Sigmoid colon (tissue), 4 donors: ENCODE measurements at regions not wholly inside any gene's neighbourhood (a gene's known extent, or its start where the extent isn't known, plus 50 kb on each side); places are given as distances from the start of the nearest gene placed in this dataset.

ENCODE experiments used
- CTCF ChIP-seq, 4 experiments: fragments of 450-650 bp in 3 of 4; fragments of 200-600 bp in 1 of 4; IDR thresholded peaks; one replicate each; pipeline ENCODE4 v1.5.1; 2016 to 2019; ENCODE audit warnings: antibody characterized with exemption in 4 of 4, mild to moderate bottlenecking in 3 of 4, moderate library complexity in 2 of 4
- EP300 ChIP-seq, 4 donors: sonication (generic); formaldehyde crosslinking; IDR thresholded peaks; one replicate each; pipeline ENCODE4 v1.6.1; 2017; ENCODE audit warnings: antibody characterized with exemption in 4 of 4
- POLR2A ChIP-seq, 2 donors: fragments of 450-650 bp; IDR thresholded peaks; one replicate each; pipeline ENCODE4 v1.6.1; 2016; ENCODE audit warnings: antibody characterized with exemption in 2 of 2, mild to moderate bottlenecking in 2 of 2, moderate library complexity in 2 of 2
- POLR2AphosphoS5 ChIP-seq, 4 donors: sonication (generic); formaldehyde crosslinking; IDR thresholded peaks; one replicate each; pipeline ENCODE4 v1.6.1; 2017; ENCODE audit warnings: antibody characterized with exemption in 4 of 4

- TF ChIP-seq CTCF (IDR thresholded peaks at IDR 0.05) = no peak
- TF ChIP-seq POLR2A (IDR thresholded peaks at IDR 0.05) = no peak
- no peak for TF ChIP-seq EP300 (IDR thresholded peaks at IDR 0.05)
- TF ChIP-seq POLR2AphosphoS5 (IDR thresholded peaks at IDR 0.05) = no peak
These were observed 1115.2 kb downstream of the TDRD15 start for GRCh38 chr2:22238967-22239366.
